ENCODE measurements at regions not wholly inside any gene's neighbourhood (a gene's known extent, or its start where the extent isn't known, plus 50 kb on each side); places are given as distances from the start of the nearest gene placed in this dataset.
"Not testable (repeated sequence)": the region's sequence is repeated elsewhere in the genome, so short reads cannot be mapped to it uniquely, and the experiment has no call there.

- Histone ChIP-seq H3K4me3 (ENCODE audit: control insufficient read depth in 2 of 3, extremely low read depth in 1 of 3, insufficient read depth in 2 of 3, low read depth in 1 of 3, low read length in 3 of 3) (no peak overlapping the region), H3K4me1 (ENCODE audit: control insufficient read depth, extremely low read depth, insufficient read depth, low read length) (no peaks in the 10 kb centered on the region), H3K9ac (ENCODE audit: control insufficient read depth, extremely low read depth, insufficient read depth, low read length) (no peak overlapping the region), H3K9me3 (ENCODE audit: control insufficient read depth, low read depth, low read length) (no peaks in the 10 kb centered on the region), H3K9me1 (ENCODE audit: control insufficient read depth, extremely low read depth, insufficient read depth, low read length) (no peaks in the 10 kb centered on the region), H3K27ac (ENCODE audit: control insufficient read depth, insufficient read depth, low read length) (no peak overlapping the region), H3K27me3 (ENCODE audit: control insufficient read depth, extremely low read depth, insufficient read depth, low read length) (no peaks in the 10 kb centered on the region), H3K4me2 (ENCODE audit: control insufficient read depth, extremely low read depth, insufficient read depth, low read depth, low read length) (no peak overlapping the region), H3K79me2 (ENCODE audit: control insufficient read depth, insufficient read depth, low read length) (no peaks in the 10 kb centered on the region), H2AFZ (ENCODE audit: control insufficient read depth, low read length) (no peak overlapping the region), H4K20me1 (ENCODE audit: control insufficient read depth, extremely low read depth, insufficient read depth, low read length) (no peaks in the 10 kb centered on the region), H3K36me3 (ENCODE audit: control insufficient read depth in 2 of 2, extremely low read depth in 1 of 2, insufficient read depth in 2 of 2, low read length in 2 of 2) (no peaks in the 10 kb centered on the region)
- FAIRE-seq = no peak
- dilution Hi-C loops (cut with MboI; ENCODE audit: extremely low pct_ligation_motif_present, low sequenced_read_pairs) = no loop called here
- no peak for DNase-seq (ENCODE audit: low read depth, low spot score)
- TF ChIP-seq EZH2 (IDR thresholded peaks at IDR 0.05; ENCODE audit: low read length) = no peak
- TF ChIP-seq CTCF (optimal IDR thresholded peaks at IDR 0.05 in 1 of 3, IDR thresholded peaks at IDR 0.05 in 1 of 3, conservative IDR thresholded peaks at IDR 0.05 in 1 of 3; ENCODE audit: extremely low read depth in 1 of 3, insufficient read depth in 2 of 3, low read length in 3 of 3) = no peak
Measured at GRCh38 chr2:90079374-90079773, 1387.9 kb downstream of the RPIA start.

- H2AFZ ChIP-seq (ENCODE audit: control insufficient read depth, low read length); H3K4me1 ChIP-seq (ENCODE audit: control insufficient read depth, extremely low read depth, insufficient read depth, low read length); dilution Hi-C loops (cut with MboI; ENCODE audit: extremely low pct_ligation_motif_present, low sequenced_read_pairs); H3K9me1 ChIP-seq (ENCODE audit: control insufficient read depth, extremely low read depth, insufficient read depth, low read length); FAIRE-seq; H3K4me2 ChIP-seq (ENCODE audit: control insufficient read depth, extremely low read depth, insufficient read depth, low read depth, low read length); H3K79me2 ChIP-seq (ENCODE audit: control insufficient read depth, insufficient read depth, low read length); DNase-seq (ENCODE audit: low read depth, low spot score); H3K9me3 ChIP-seq (ENCODE audit: control insufficient read depth, low read depth, low read length); H3K9ac ChIP-seq (ENCODE audit: control insufficient read depth, extremely low read depth, insufficient read depth, low read length); H3K36me3 ChIP-seq (ENCODE audit: control insufficient read depth in 2 of 2, extremely low read depth in 1 of 2, insufficient read depth in 2 of 2, low read length in 2 of 2); H4K20me1 ChIP-seq (ENCODE audit: control insufficient read depth, extremely low read depth, insufficient read depth, low read length); H3K4me3 ChIP-seq (ENCODE audit: control insufficient read depth in 2 of 3, extremely low read depth in 1 of 3, insufficient read depth in 2 of 3, low read depth in 1 of 3, low read length in 3 of 3); H3K27me3 ChIP-seq (ENCODE audit: control insufficient read depth, extremely low read depth, insufficient read depth, low read length); H3K27ac ChIP-seq (ENCODE audit: control insufficient read depth, insufficient read depth, low read length): not testable (repeated sequence)
Measured at GRCh38 chr2:90087792-90088191, 1396.3 kb downstream of the RPIA start.

GRCh38 chr2:90093571-90094270, 1402.2 kb downstream of the RPIA start:
- not testable (repeated sequence) for H3K4me3 ChIP-seq (ENCODE audit: control insufficient read depth in 2 of 3, extremely low read depth in 1 of 3, insufficient read depth in 2 of 3, low read depth in 1 of 3, low read length in 3 of 3); FAIRE-seq

GRCh38 chr2:90097617-90098016, 1406.1 kb downstream of the RPIA start:
- FAIRE-seq; H3K9me1 ChIP-seq (ENCODE audit: control insufficient read depth, extremely low read depth, insufficient read depth, low read length): not testable (repeated sequence)

More at GRCh38 chr2:90093571-90094270, 1402.2 kb downstream of the RPIA start:
- H3K79me2 ChIP-seq (ENCODE audit: control insufficient read depth, insufficient read depth, low read length); H3K27me3 ChIP-seq (ENCODE audit: control insufficient read depth, extremely low read depth, insufficient read depth, low read length); H3K9ac ChIP-seq (ENCODE audit: control insufficient read depth, extremely low read depth, insufficient read depth, low read length); H2AFZ ChIP-seq (ENCODE audit: control insufficient read depth, low read length); H3K36me3 ChIP-seq (ENCODE audit: control insufficient read depth in 2 of 2, extremely low read depth in 1 of 2, insufficient read depth in 2 of 2, low read length in 2 of 2); H3K9me3 ChIP-seq (ENCODE audit: control insufficient read depth, low read depth, low read length); H4K20me1 ChIP-seq (ENCODE audit: control insufficient read depth, extremely low read depth, insufficient read depth, low read length); H3K4me2 ChIP-seq (ENCODE audit: control insufficient read depth, extremely low read depth, insufficient read depth, low read depth, low read length); H3K9me1 ChIP-seq (ENCODE audit: control insufficient read depth, extremely low read depth, insufficient read depth, low read length); DNase-seq (ENCODE audit: low read depth, low spot score); H3K4me1 ChIP-seq (ENCODE audit: control insufficient read depth, extremely low read depth, insufficient read depth, low read length); dilution Hi-C loops (cut with MboI; ENCODE audit: extremely low pct_ligation_motif_present, low sequenced_read_pairs); H3K27ac ChIP-seq (ENCODE audit: control insufficient read depth, insufficient read depth, low read length): not testable (repeated sequence)

More at GRCh38 chr2:90097617-90098016, 1406.1 kb downstream of the RPIA start:
- H2AFZ ChIP-seq (ENCODE audit: control insufficient read depth, low read length); H3K9ac ChIP-seq (ENCODE audit: control insufficient read depth, extremely low read depth, insufficient read depth, low read length); H3K4me3 ChIP-seq (ENCODE audit: control insufficient read depth in 2 of 3, extremely low read depth in 1 of 3, insufficient read depth in 2 of 3, low read depth in 1 of 3, low read length in 3 of 3); H3K79me2 ChIP-seq (ENCODE audit: control insufficient read depth, insufficient read depth, low read length); H3K4me1 ChIP-seq (ENCODE audit: control insufficient read depth, extremely low read depth, insufficient read depth, low read length); H3K36me3 ChIP-seq (ENCODE audit: control insufficient read depth in 2 of 2, extremely low read depth in 1 of 2, insufficient read depth in 2 of 2, low read length in 2 of 2); H3K27me3 ChIP-seq (ENCODE audit: control insufficient read depth, extremely low read depth, insufficient read depth, low read length); dilution Hi-C loops (cut with MboI; ENCODE audit: extremely low pct_ligation_motif_present, low sequenced_read_pairs); H4K20me1 ChIP-seq (ENCODE audit: control insufficient read depth, extremely low read depth, insufficient read depth, low read length); DNase-seq (ENCODE audit: low read depth, low spot score); H3K4me2 ChIP-seq (ENCODE audit: control insufficient read depth, extremely low read depth, insufficient read depth, low read depth, low read length); H3K9me3 ChIP-seq (ENCODE audit: control insufficient read depth, low read depth, low read length); H3K27ac ChIP-seq (ENCODE audit: control insufficient read depth, insufficient read depth, low read length): not testable (repeated sequence)

Data from keratinocyte (primary cell).